Mesendoderm (in vitro differentiated cells): ENCODE measurements at regions not wholly inside any gene's neighbourhood (a gene's known extent, or its start where the extent isn't known, plus 50 kb on each side); places are given as distances from the start of the nearest gene placed in this dataset.

Source experiments
- DNase-seq: peaks from one replicate; pipeline ENCODE4 v3.0.0; 2013
- H2AK5ac ChIP-seq: 2 replicates; pipeline ENCODE4 v1.6.1; 2013; ENCODE audit warnings: low read length, inconsistent platforms
- H2BK120ac ChIP-seq: 2 replicates; pipeline ENCODE4 v1.6.1; 2013; ENCODE audit warnings: low read depth, mild to moderate bottlenecking, low read length, moderate library complexity, mixed read lengths
- H2BK15ac ChIP-seq: replicated peaks from 2 replicates; pipeline ENCODE4 v1.6.1; 2013; ENCODE audit warnings: low read depth, mild to moderate bottlenecking, moderate library complexity
- H2BK5ac ChIP-seq: 2 replicates; pipeline ENCODE4 v1.6.1; 2013; ENCODE audit warnings: low read length, inconsistent platforms
- H3K18ac ChIP-seq: 2 replicates; pipeline ENCODE4 v1.6.1; 2013; ENCODE audit warnings: mild to moderate bottlenecking, low read length, mixed read lengths
- H3K23ac ChIP-seq: one replicate; pipeline ENCODE4 v1.6.1; 2013; ENCODE audit warnings: low read length
- H3K27ac ChIP-seq: 2 replicates; pipeline ENCODE4 v1.5.1; 2013; ENCODE audit warnings: low read depth, mild to moderate bottlenecking, inconsistent platforms, low read length, moderate library complexity
- H3K27me3 ChIP-seq: 2 replicates; pipeline ENCODE4 v1.6.1; 2013; ENCODE audit warnings: low read length, control low read depth, mild to moderate bottlenecking, inconsistent platforms; ENCODE audit not compliant: insufficient read depth, poor library complexity
- H3K36me3 ChIP-seq: 2 replicates; pipeline ENCODE4 v1.6.1; 2013; ENCODE audit warnings: low read length, inconsistent platforms; ENCODE audit not compliant: control insufficient read depth, insufficient read depth
- H3K4ac ChIP-seq: one replicate; pipeline ENCODE4 v1.6.1; 2013; ENCODE audit warnings: low read depth, mild to moderate bottlenecking, low read length, moderate library complexity
- H3K4me1 ChIP-seq: 2 replicates; pipeline ENCODE4 v1.6.1; 2013; ENCODE audit warnings: low read depth, low read length, inconsistent platforms; ENCODE audit not compliant: control insufficient read depth
- H3K4me2 ChIP-seq: 2 replicates; pipeline ENCODE4 v1.6.1; 2013; ENCODE audit warnings: low read length
- H3K4me3 ChIP-seq: 2 replicates; pipeline ENCODE4 v1.5.1; 2013; ENCODE audit warnings: mild to moderate bottlenecking, low read length
- H3K56ac ChIP-seq: one replicate; pipeline ENCODE4 v1.6.1; 2013; ENCODE audit warnings: low read length
- H3K79me1 ChIP-seq: 2 replicates; pipeline ENCODE4 v1.6.1; 2013; ENCODE audit warnings: low read length, inconsistent platforms
- H3K79me2 ChIP-seq: 2 replicates; pipeline ENCODE4 v1.6.1; 2013; ENCODE audit warnings: mild to moderate bottlenecking, low read length; ENCODE audit not compliant: control insufficient read depth, insufficient read depth
- H3K9ac ChIP-seq: 2 replicates; pipeline ENCODE4 v1.6.1; 2013; ENCODE audit warnings: low read length, inconsistent platforms
- H4K5ac ChIP-seq: one replicate; pipeline ENCODE4 v1.6.1; 2013; ENCODE audit warnings: low read length
- H4K8ac ChIP-seq: one replicate; pipeline ENCODE4 v1.6.1; 2013; ENCODE audit warnings: low read depth, mild to moderate bottlenecking, control low read depth, low read length, moderate library complexity
- WGBS: extraction: QIAGEN DNeasy Blood & Tissue Kit; methylation state at CpG from one replicate; pipeline ENCODE4 v1.1.7; 2013; ENCODE audit warnings: low lambda C conversion rate, missing lambda C conversion rate; ENCODE audit not compliant: insufficient coverage; ENCODE audit errors: extremely low coverage; 5-methylcytosine and 5-hydroxymethylcytosine counted together

DNA sequence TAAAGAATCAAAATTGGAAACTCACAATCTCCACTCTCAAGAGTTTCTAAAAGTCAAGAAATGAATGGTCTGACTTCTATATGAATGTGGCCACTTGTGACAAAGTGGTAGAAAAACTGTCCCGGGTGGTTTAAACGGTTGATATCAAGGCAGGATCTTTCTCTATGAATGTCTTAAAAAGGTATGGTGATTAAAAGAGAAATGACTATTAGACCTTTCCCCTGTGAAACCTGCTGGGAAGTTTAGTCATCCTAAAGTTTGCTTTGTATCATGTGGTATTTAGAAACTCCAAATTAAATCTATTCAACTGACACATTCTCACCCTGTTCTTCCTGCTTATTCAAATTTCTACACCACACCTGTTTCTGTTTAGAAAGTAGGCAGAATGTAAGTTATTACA lies 492.5 kb downstream of the XPNPEP1 start:
- Histone ChIP-seq H3K4me1 (peaks cover 7% of the 10 kb centered on the region), H2BK5ac (no peak overlapping the region), H3K4ac (no peak overlapping the region), H3K23ac (no peak overlapping the region), H3K27me3 (no peaks in the 10 kb centered on the region), H3K79me1 (no peaks in the 10 kb centered on the region), H3K4me3 (no peak overlapping the region), H2BK120ac (no peak overlapping the region), H3K27ac (no peak overlapping the region), H3K36me3 (no peaks in the 10 kb centered on the region), H3K56ac (no peak overlapping the region), H3K18ac (no peak overlapping the region), H2AK5ac (no peak overlapping the region), H3K79me2 (no peaks in the 10 kb centered on the region), H3K9ac (no peak overlapping the region), H4K5ac (no peak overlapping the region), H2BK15ac (no peak overlapping the region), H4K8ac (no peak overlapping the region), H3K4me2 (no peak overlapping the region)
- no CpG with 5 or more reads among the region's 2 CpGs for WGBS
- no peak for DNase-seq

DNA sequence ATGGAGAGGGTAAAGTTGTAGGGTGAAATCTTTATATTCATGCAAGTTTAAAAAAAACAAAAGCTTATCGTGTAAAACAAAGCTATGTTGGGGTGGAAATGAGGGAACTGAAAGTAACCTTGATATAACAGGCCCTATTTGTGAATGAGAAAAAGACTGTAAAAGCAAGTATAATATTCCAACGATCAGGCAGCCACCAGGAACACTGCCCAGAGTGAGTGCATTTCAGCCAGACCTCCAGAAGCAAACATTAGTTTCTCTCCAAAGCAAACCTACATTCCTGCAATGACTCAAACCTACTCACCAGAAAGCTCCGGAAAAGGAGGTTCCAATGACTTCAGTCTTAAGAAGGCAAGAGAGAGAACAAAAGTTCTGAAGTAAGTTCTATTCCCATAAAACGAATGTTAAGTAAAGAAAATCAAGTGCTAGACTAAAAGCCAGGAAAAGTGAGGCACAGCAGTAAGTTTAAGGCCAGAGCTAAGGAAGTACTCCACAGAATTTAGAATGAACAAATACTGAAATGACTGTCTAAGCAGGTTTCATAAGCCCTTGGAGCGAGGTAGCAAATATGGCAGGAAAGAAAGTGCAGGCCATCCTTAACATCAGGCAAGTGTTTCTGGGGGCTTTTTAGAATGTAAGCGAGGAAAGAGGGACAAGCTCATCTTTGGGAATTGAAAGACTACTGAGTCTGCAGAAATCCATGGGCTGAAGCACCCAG lies 493.1 kb downstream of the XPNPEP1 start:
- Histone ChIP-seq H3K79me1 (no peaks in the 10 kb centered on the region), H3K56ac (no peak overlapping the region)

DNA sequence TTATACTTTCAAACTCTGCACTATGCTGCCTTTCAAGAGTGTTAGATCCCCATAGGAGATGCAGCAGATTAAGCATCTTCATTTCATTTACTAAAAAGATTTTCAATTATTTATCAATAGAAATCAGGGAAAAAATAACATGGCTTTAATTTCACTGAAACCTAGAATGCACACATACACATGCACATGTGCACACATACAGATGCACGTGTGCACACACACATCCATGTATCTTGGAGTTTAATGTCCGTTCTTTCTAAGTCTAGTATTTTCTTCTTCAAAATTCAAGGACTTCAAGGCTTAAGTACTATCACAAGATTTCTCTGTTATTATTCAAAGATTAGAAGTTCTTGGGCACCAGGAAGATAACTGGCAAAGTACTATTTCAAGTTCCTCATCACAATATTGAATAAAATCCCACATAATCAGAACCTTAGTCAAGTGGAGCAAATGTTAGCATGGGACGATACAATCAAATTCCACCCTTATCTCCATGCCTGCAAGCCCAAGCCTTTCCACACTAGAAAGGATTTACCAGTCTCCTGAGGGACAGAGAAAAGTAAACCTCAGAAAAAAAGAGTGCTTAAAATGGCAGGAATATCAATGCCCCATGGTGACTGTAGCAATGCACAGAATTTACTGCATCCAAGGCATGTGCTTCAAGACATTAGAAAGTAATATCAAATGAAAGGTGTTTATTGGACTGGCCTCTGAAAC lies 494.4 kb downstream of the XPNPEP1 start:
- H3K4ac ChIP-seq = no peak overlapping the region
- no peaks in the 10 kb centered on the region for H3K79me2 ChIP-seq
- H3K4me2 ChIP-seq = no peak overlapping the region
- DNase-seq = peak; percentile 55
- no peak overlapping the region for H3K23ac ChIP-seq
- H3K36me3 ChIP-seq = no peaks in the 10 kb centered on the region
- H3K4me1 ChIP-seq = peaks cover 7% of the 10 kb centered on the region
- H3K4me3 ChIP-seq = no peak overlapping the region
- no peak overlapping the region for H2AK5ac ChIP-seq
- H3K56ac ChIP-seq = no peak overlapping the region
- no peaks in the 10 kb centered on the region for H3K27me3 ChIP-seq
- H3K79me1 ChIP-seq = no peaks in the 10 kb centered on the region
- no peak overlapping the region for H2BK15ac ChIP-seq
- H3K9ac ChIP-seq = no peak overlapping the region
- no peak overlapping the region for H2BK5ac ChIP-seq
- no peak overlapping the region for H3K27ac ChIP-seq
- WGBS = no CpG with 5 or more reads among the region's 3 CpGs
- no peak overlapping the region for H3K18ac ChIP-seq
- H2BK120ac ChIP-seq = no peak overlapping the region
- H4K8ac ChIP-seq = no peak overlapping the region
- no peak overlapping the region for H4K5ac ChIP-seq

More for the DNA sequence above, 493.1 kb downstream of the XPNPEP1 start:
- H3K9ac ChIP-seq = no peak overlapping the region
- H4K8ac ChIP-seq = no peak overlapping the region
- H3K23ac ChIP-seq = no peak overlapping the region
- H2AK5ac ChIP-seq = no peak overlapping the region
- H2BK15ac ChIP-seq = no peak overlapping the region
- no peaks in the 10 kb centered on the region for H3K36me3 ChIP-seq
- H3K27me3 ChIP-seq = no peaks in the 10 kb centered on the region
- no peak overlapping the region for H3K4ac ChIP-seq
- no peak overlapping the region for H4K5ac ChIP-seq
- no peak overlapping the region for H3K4me3 ChIP-seq
- no peak overlapping the region for H3K27ac ChIP-seq
- H3K79me2 ChIP-seq = no peaks in the 10 kb centered on the region
- no peak for DNase-seq
- no peak overlapping the region for H2BK120ac ChIP-seq
- WGBS = no CpG with 5 or more reads among the region's 6 CpGs
- H3K4me1 ChIP-seq = peaks cover 7% of the 10 kb centered on the region
- H3K4me2 ChIP-seq = no peak overlapping the region
- no peak overlapping the region for H2BK5ac ChIP-seq
- H3K18ac ChIP-seq = no peak overlapping the region

DNA sequence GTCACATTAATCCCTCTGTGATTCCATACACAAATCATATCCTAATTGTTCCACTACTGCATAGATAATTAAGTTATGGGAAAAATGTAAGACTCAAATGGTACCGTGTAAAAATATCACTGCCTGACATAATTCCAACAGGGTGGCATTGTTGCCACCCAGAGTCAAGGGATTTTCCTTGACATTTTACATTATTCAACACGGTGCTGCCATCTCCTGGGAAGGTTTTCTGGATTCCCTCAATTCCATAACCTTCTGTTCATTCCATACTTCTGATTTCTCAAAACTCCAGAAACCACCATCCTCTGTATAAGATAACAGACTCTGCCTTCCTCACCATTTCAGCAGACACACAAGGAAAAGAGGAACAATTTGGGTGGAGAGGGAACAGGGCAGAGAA lies 495.9 kb downstream of the XPNPEP1 start:
- Histone ChIP-seq H3K79me1 (no peaks in the 10 kb centered on the region), H3K79me2 (no peaks in the 10 kb centered on the region), H3K4me3 (no peak overlapping the region), H3K4ac (no peak overlapping the region), H2BK15ac (no peak overlapping the region), H3K4me1 (peaks cover 7% of the 10 kb centered on the region), H4K5ac (no peak overlapping the region), H3K23ac (no peak overlapping the region), H2AK5ac (no peak overlapping the region), H3K27ac (no peak overlapping the region), H3K9ac (no peak overlapping the region), H3K4me2 (no peak overlapping the region), H2BK120ac (no peak overlapping the region), H3K56ac (peak overlapping the region; percentile 29), H2BK5ac (peak overlapping the region; percentile 48), H3K27me3 (no peaks in the 10 kb centered on the region), H3K18ac (no peak overlapping the region), H4K8ac (no peak overlapping the region), H3K36me3 (no peaks in the 10 kb centered on the region)
- peak; percentile 33 for DNase-seq
- no CpG with 5 or more reads among the region's 2 CpGs for WGBS

DNA sequence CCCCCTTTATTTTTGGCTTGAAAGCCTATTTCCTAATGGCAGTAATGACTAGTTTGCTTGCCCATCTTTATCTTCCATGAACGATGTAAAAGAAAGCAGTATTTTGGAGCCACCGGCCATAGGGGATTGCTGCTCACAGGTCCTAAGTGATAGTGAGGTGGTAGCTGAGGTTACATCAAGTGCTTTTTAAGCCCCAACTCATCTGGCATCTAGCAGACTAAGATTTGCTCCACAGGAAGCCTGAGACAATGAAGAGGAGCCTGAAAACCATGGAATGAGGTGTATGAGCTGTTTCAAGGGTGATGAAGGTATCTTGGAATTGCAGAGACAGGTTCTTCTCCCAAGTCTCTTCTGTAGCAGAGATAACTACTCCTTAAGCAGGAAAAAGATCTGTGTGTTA lies 496.3 kb downstream of the XPNPEP1 start:
- Histone ChIP-seq H3K27me3 (no peaks in the 10 kb centered on the region), H2AK5ac (no peak overlapping the region), H2BK5ac (peak overlapping the region; percentile 48), H2BK15ac (no peak overlapping the region), H4K8ac (no peak overlapping the region), H3K79me1 (no peaks in the 10 kb centered on the region), H3K23ac (no peak overlapping the region), H3K56ac (peak overlapping the region; percentile 31), H3K4me2 (no peak overlapping the region), H3K36me3 (no peaks in the 10 kb centered on the region), H3K18ac (peak overlapping the region; percentile 8), H4K5ac (no peak overlapping the region), H3K27ac (no peak overlapping the region), H3K4me1 (peaks cover 5% of the 10 kb centered on the region), H3K79me2 (no peaks in the 10 kb centered on the region), H3K4ac (no peak overlapping the region), H3K4me3 (no peak overlapping the region), H2BK120ac (no peak overlapping the region), H3K9ac (no peak overlapping the region)
- peak; percentile 75 for DNase-seq
- WGBS = no CpG with 5 or more reads among the region's 2 CpGs
